ENCODE measurements at regions not wholly inside any gene's neighbourhood (a gene's known extent, or its start where the extent isn't known, plus 50 kb on each side); places are given as distances from the start of the nearest gene placed in this dataset.

DNA sequence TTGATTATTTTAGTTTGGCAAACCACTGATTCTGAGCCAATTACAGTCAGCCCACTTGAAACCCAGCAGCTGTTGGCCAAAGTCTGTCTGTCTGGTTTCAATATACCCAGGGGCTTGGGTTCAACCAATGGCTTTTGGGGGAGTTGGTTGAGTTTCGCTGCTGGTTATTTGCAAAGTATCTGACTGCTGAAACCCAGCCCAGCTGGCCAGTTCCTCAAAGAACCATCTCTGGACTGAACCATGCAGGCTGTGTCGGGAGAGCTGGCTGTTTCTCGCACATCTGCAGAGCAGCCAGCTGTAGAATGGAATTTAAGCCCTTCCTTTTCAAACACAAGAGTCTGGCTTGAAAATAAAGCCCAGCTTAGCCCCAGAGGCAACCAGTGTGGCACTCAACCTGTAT is 66.0 kb upstream of the PAX7 start (continued):
- no peak for TF ChIP-seq EZH2 (IDR thresholded peaks at IDR 0.05; ENCODE audit: low read depth, unreplicated experiment)
- no peak for TF ChIP-seq ETS1 (IDR thresholded peaks at IDR 0.05)
- no peak for TF ChIP-seq ZNF114 (CRISPR knock-in tag; IDR thresholded peaks at IDR 0.05)
- TF ChIP-seq POLR2AphosphoS5 (IDR thresholded peaks at IDR 0.05; ENCODE audit: low read depth): no peak
- no peak for TF ChIP-seq ZNF331 (CRISPR knock-in tag; IDR thresholded peaks at IDR 0.05; ENCODE audit: low read depth)
- TF ChIP-seq EZH2phosphoT487 (IDR thresholded peaks at IDR 0.05; ENCODE audit: unreplicated experiment): no peak

DNA sequence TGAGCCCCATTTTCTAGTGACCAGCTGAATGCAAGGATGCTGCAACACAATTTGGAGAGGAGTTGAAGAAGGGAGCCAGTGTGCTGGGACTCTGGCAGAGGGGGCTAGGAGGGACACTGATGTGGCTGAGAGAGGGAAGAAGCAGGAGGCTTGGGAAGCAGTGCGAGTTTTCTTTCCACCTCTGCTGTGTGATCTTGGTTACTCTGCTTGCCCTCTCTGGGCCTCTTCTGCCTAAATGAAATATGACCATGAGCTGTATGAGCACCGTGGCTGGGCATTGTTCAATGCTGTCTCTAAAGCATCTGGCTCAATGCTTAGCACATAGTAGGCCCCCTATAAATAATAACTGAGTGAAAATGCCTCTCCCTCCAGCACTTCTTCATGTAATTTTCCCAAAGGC is 65.3 kb upstream of the PAX7 start:
- no peak for ATAC-seq

More for the DNA sequence above, 65.3 kb upstream of the PAX7 start:
- Mint-ChIP-seq H3K36me3 (ENCODE audit: low read depth) (no peaks in the 10 kb centered on the region), H3K4me1 (peaks cover 10% of the 10 kb centered on the region), H3K9me3 (no peaks in the 10 kb centered on the region; the same call in 2 of the 3 replicates), H3K4me3 (no peak overlapping the region), H3K27me3 (ENCODE audit: insufficient read depth, low read depth, poor library complexity) (peaks cover 12% of the 10 kb centered on the region), H3K27ac (no peak overlapping the region)
- Histone ChIP-seq H2AFZ (no peak overlapping the region), H3K9me2 (ENCODE audit: insufficient read depth) (no peaks in the 10 kb centered on the region), H3K36me3 (ENCODE audit: insufficient read depth) (no peaks in the 10 kb centered on the region), H3F3A (replicated peaks; ENCODE audit: low read depth) (no peaks in the 10 kb centered on the region), H3K27ac (ENCODE audit: low read depth) (no peak overlapping the region), H4K20me1 (replicated peaks; ENCODE audit: insufficient read depth) (no peaks in the 10 kb centered on the region), H3K4me2 (no peak overlapping the region), H3K79me2 (replicated peaks; ENCODE audit: insufficient read depth) (no peaks in the 10 kb centered on the region), H3K27me3 (ENCODE audit: insufficient read depth) (no peaks in the 10 kb centered on the region), H3K4me1 (ENCODE audit: insufficient read depth) (no peaks in the 10 kb centered on the region), H3K4me3 (no peak overlapping the region)
- TF ChIP-seq POLR2AphosphoS5 (IDR thresholded peaks at IDR 0.05; ENCODE audit: low read depth): no peak
- TF ChIP-seq ZNF331 (CRISPR knock-in tag; IDR thresholded peaks at IDR 0.05; ENCODE audit: low read depth): no peak
- TF ChIP-seq ZNF114 (CRISPR knock-in tag; IDR thresholded peaks at IDR 0.05): no peak
- TF ChIP-seq JUNB (IDR thresholded peaks at IDR 0.05; ENCODE audit: unreplicated experiment): no peak
- no peak for TF ChIP-seq REST (IDR thresholded peaks at IDR 0.05; ENCODE audit: unreplicated experiment)
- TF ChIP-seq NANOG (IDR thresholded peaks at IDR 0.05; ENCODE audit: borderline replicate concordance): no peak
- TF ChIP-seq, protein P1, sequence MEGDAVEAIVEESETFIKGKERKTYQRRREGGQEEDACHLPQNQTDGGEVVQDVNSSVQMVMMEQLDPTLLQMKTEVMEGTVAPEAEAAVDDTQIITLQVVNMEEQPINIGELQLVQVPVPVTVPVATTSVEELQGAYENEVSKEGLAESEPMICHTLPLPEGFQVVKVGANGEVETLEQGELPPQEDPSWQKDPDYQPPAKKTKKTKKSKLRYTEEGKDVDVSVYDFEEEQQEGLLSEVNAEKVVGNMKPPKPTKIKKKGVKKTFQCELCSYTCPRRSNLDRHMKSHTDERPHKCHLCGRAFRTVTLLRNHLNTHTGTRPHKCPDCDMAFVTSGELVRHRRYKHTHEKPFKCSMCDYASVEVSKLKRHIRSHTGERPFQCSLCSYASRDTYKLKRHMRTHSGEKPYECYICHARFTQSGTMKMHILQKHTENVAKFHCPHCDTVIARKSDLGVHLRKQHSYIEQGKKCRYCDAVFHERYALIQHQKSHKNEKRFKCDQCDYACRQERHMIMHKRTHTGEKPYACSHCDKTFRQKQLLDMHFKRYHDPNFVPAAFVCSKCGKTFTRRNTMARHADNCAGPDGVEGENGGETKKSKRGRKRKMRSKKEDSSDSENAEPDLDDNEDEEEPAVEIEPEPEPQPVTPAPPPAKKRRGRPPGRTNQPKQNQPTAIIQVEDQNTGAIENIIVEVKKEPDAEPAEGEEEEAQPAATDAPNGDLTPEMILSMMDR (conservative IDR thresholded peaks at IDR 0.05; ENCODE audit: low read depth in 2 of 2): no peak
- TF ChIP-seq, protein P2, sequence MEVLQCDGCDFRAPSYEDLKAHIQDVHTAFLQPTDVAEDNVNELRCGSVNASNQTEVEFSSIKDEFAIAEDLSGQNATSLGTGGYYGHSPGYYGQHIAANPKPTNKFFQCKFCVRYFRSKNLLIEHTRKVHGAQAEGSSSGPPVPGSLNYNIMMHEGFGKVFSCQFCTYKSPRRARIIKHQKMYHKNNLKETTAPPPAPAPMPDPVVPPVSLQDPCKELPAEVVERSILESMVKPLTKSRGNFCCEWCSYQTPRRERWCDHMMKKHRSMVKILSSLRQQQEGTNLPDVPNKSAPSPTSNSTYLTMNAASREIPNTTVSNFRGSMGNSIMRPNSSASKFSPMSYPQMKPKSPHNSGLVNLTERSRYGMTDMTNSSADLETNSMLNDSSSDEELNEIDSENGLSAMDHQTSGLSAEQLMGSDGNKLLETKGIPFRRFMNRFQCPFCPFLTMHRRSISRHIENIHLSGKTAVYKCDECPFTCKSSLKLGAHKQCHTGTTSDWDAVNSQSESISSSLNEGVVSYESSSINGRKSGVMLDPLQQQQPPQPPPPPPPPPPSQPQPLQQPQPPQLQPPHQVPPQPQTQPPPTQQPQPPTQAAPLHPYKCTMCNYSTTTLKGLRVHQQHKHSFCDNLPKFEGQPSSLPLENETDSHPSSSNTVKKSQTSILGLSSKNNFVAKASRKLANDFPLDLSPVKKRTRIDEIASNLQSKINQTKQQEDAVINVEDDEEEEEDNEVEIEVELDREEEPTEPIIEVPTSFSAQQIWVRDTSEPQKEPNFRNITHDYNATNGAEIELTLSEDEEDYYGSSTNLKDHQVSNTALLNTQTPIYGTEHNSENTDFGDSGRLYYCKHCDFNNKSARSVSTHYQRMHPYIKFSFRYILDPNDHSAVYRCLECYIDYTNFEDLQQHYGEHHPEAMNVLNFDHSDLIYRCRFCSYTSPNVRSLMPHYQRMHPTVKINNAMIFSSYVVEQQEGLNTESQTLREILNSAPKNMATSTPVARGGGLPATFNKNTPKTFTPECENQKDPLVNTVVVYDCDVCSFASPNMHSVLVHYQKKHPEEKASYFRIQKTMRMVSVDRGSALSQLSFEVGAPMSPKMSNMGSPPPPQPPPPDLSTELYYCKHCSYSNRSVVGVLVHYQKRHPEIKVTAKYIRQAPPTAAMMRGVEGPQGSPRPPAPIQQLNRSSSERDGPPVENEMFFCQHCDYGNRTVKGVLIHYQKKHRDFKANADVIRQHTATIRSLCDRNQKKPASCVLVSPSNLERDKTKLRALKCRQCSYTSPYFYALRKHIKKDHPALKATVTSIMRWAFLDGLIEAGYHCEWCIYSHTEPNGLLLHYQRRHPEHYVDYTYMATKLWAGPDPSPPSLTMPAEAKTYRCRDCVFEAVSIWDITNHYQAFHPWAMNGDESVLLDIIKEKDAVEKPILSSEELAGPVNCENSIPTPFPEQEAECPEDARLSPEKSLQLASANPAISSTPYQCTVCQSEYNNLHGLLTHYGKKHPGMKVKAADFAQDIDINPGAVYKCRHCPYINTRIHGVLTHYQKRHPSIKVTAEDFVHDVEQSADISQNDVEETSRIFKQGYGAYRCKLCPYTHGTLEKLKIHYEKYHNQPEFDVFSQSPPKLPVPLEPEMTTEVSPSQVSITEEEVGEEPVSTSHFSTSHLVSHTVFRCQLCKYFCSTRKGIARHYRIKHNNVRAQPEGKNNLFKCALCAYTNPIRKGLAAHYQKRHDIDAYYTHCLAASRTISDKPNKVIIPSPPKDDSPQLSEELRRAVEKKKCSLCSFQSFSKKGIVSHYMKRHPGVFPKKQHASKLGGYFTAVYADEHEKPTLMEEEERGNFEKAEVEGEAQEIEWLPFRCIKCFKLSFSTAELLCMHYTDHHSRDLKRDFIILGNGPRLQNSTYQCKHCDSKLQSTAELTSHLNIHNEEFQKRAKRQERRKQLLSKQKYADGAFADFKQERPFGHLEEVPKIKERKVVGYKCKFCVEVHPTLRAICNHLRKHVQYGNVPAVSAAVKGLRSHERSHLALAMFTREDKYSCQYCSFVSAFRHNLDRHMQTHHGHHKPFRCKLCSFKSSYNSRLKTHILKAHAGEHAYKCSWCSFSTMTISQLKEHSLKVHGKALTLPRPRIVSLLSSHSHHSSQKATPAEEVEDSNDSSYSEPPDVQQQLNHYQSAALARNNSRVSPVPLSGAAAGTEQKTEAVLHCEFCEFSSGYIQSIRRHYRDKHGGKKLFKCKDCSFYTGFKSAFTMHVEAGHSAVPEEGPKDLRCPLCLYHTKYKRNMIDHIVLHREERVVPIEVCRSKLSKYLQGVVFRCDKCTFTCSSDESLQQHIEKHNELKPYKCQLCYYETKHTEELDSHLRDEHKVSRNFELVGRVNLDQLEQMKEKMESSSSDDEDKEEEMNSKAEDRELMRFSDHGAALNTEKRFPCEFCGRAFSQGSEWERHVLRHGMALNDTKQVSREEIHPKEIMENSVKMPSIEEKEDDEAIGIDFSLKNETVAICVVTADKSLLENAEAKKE (CRISPR knock-in tag; IDR thresholded peaks at IDR 0.05): no peak
- DNase-seq (ENCODE audit: low spot score): no peak
